ENCODE measurements at regions not wholly inside any gene's neighbourhood (a gene's known extent, or its start where the extent isn't known, plus 50 kb on each side); places are given as distances from the start of the nearest gene placed in this dataset.

- Mint-ChIP-seq H3K27me3 (peaks cover 1% of the 10 kb centered on the region), H3K4me3 (no peak overlapping the region), H3K4me1 (ENCODE audit: low read depth) (no peaks in the 10 kb centered on the region), H3K27ac (no peak overlapping the region), H3K9me3 (ENCODE audit: low read depth) (peaks cover 14% of the 10 kb centered on the region), H3K36me3 (no peaks in the 10 kb centered on the region)
These were observed 214.2 kb upstream of the ZNF462 start for GRCh38 chr9:106648799-106649198.

GRCh38 chr9:106649664-106650063, 213.3 kb upstream of the ZNF462 start:
- H3K4me1 Mint-ChIP-seq (ENCODE audit: low read depth): no peaks in the 10 kb centered on the region
- H3K27ac Mint-ChIP-seq: no peak overlapping the region
- no peak overlapping the region for H3K4me3 Mint-ChIP-seq
- H3K36me3 Mint-ChIP-seq: no peaks in the 10 kb centered on the region
- H3K9me3 Mint-ChIP-seq (ENCODE audit: low read depth): peaks cover 12% of the 10 kb centered on the region
- H3K27me3 Mint-ChIP-seq: peaks cover 1% of the 10 kb centered on the region

GRCh38 chr9:106653213-106653612, 209.8 kb upstream of the ZNF462 start:
- Mint-ChIP-seq H3K36me3 (no peaks in the 10 kb centered on the region), H3K27me3 (peaks cover 1% of the 10 kb centered on the region), H3K4me3 (no peak overlapping the region), H3K27ac (no peak overlapping the region), H3K9me3 (ENCODE audit: low read depth) (peaks cover 10% of the 10 kb centered on the region), H3K4me1 (ENCODE audit: low read depth) (no peaks in the 10 kb centered on the region)

GRCh38 chr9:106655966-106656365, 207.0 kb upstream of the ZNF462 start:
- Mint-ChIP-seq H3K27ac (no peak overlapping the region), H3K36me3 (no peaks in the 10 kb centered on the region)

GRCh38 chr9:106657926-106658325, 205.0 kb upstream of the ZNF462 start:
- no peak overlapping the region for H3K4me3 Mint-ChIP-seq
- H3K27ac Mint-ChIP-seq: no peak overlapping the region
- H3K36me3 Mint-ChIP-seq: no peaks in the 10 kb centered on the region
- H3K27me3 Mint-ChIP-seq: no peaks in the 10 kb centered on the region
- peaks cover 10% of the 10 kb centered on the region for H3K9me3 Mint-ChIP-seq (ENCODE audit: low read depth)
- no peaks in the 10 kb centered on the region for H3K4me1 Mint-ChIP-seq (ENCODE audit: low read depth)

More at GRCh38 chr9:106655966-106656365, 207.0 kb upstream of the ZNF462 start:
- Mint-ChIP-seq H3K4me1 (ENCODE audit: low read depth) (no peaks in the 10 kb centered on the region), H3K27me3 (no peaks in the 10 kb centered on the region), H3K4me3 (no peak overlapping the region), H3K9me3 (ENCODE audit: low read depth) (peaks cover 10% of the 10 kb centered on the region)

DNA sequence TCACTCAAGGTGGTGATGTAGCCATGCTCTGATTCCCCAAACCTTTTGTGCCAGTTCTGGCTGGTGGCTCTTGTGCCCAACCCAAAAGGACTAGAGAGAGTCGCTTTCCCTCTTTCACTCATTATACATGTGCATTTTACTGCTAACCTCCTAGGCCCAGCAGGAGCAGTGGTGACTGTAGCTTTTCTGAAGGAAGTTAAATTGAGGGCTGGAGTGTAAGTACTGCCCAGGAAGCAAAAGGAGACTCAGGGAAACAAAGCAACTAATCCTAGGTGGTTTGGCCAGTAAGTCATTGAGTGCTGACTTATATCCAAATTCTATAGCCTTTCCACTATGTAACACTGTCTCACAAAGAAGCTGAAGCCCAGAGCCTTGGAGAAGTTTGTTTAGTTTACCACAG, 194.4 kb upstream of the ZNF462 start:
- Mint-ChIP-seq H3K27ac (no peak overlapping the region), H3K27me3 (no peaks in the 10 kb centered on the region), H3K4me3 (no peak overlapping the region), H3K4me1 (ENCODE audit: low read depth) (no peaks in the 10 kb centered on the region), H3K9me3 (ENCODE audit: low read depth) (no peaks in the 10 kb centered on the region), H3K36me3 (no peaks in the 10 kb centered on the region)

DNA sequence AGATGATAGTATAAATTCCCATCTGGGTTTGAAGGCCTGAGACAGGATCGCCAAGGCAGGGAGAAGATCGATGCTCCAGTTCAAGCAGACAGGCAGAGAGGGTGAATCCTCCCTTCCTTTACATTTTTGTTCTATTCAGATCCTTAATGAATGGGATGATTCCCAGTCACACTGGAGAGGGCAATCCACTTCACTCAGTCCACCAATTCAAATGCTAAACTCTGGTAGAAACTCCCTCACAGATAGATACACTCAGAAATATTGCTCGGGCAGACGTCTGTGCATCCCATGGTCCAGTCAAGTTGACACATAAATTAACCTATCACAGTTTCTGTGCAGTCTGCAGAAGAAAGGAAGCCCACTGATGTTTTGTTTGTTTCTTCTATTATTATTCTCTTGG, 193.1 kb upstream of the ZNF462 start:
- Mint-ChIP-seq H3K27ac (no peak overlapping the region), H3K4me3 (no peak overlapping the region)

GRCh38 chr9:106670418-106670817, 192.5 kb upstream of the ZNF462 start:
- no peak overlapping the region for H3K27ac Mint-ChIP-seq
- no peaks in the 10 kb centered on the region for H3K27me3 Mint-ChIP-seq
- no peak overlapping the region for H3K4me3 Mint-ChIP-seq
- no peaks in the 10 kb centered on the region for H3K36me3 Mint-ChIP-seq
- no peaks in the 10 kb centered on the region for H3K4me1 Mint-ChIP-seq (ENCODE audit: low read depth)
- H3K9me3 Mint-ChIP-seq (ENCODE audit: low read depth): peaks cover 5% of the 10 kb centered on the region

More for the DNA sequence above, 193.1 kb upstream of the ZNF462 start:
- Mint-ChIP-seq H3K27me3 (no peaks in the 10 kb centered on the region), H3K4me1 (ENCODE audit: low read depth) (no peaks in the 10 kb centered on the region), H3K9me3 (ENCODE audit: low read depth) (no peaks in the 10 kb centered on the region), H3K36me3 (no peaks in the 10 kb centered on the region)

GRCh38 chr9:106675780-106676179, 187.2 kb upstream of the ZNF462 start:
- Mint-ChIP-seq H3K27ac (no peak overlapping the region), H3K4me3 (no peak overlapping the region), H3K27me3 (no peaks in the 10 kb centered on the region), H3K9me3 (ENCODE audit: low read depth) (peaks cover 6% of the 10 kb centered on the region), H3K4me1 (ENCODE audit: low read depth) (no peaks in the 10 kb centered on the region), H3K36me3 (no peaks in the 10 kb centered on the region)

DNA sequence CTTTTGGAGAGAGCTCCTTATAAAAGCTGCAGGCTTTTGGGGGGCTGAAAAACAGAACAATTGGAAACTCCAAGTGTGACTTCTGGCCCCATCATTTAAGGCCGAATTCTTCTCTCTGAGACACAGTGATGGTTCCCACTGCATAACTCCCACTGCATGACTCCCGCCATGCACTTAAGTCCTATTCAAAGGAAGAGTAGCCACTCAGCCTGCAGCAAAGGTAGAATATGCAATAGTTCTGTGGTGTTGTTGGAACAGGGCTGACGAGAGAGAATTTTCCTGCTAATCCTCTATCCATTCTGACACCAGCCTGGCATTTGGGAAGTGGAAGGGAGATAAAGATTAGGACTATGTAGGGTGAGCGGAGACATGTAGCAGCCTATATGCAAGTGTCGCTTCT, 185.6 kb upstream of the ZNF462 start:
- Mint-ChIP-seq H3K27ac (no peak overlapping the region), H3K27me3 (no peaks in the 10 kb centered on the region), H3K4me1 (ENCODE audit: low read depth) (no peaks in the 10 kb centered on the region), H3K4me3 (no peak overlapping the region), H3K36me3 (no peaks in the 10 kb centered on the region), H3K9me3 (ENCODE audit: low read depth) (peaks cover 6% of the 10 kb centered on the region)

GRCh38 chr9:106677830-106678229, 185.1 kb upstream of the ZNF462 start:
- H3K27me3 Mint-ChIP-seq: no peaks in the 10 kb centered on the region
- peaks cover 6% of the 10 kb centered on the region for H3K9me3 Mint-ChIP-seq (ENCODE audit: low read depth)
- no peak overlapping the region for H3K27ac Mint-ChIP-seq
- no peak overlapping the region for H3K4me3 Mint-ChIP-seq
- H3K36me3 Mint-ChIP-seq: no peaks in the 10 kb centered on the region
- no peaks in the 10 kb centered on the region for H3K4me1 Mint-ChIP-seq (ENCODE audit: low read depth)

- H3K4me1 Mint-ChIP-seq (ENCODE audit: low read depth): no peaks in the 10 kb centered on the region
- H3K27me3 Mint-ChIP-seq: no peaks in the 10 kb centered on the region
- no peak overlapping the region for H3K4me3 Mint-ChIP-seq
- H3K27ac Mint-ChIP-seq: no peak overlapping the region
- H3K36me3 Mint-ChIP-seq: no peaks in the 10 kb centered on the region
- peaks cover 6% of the 10 kb centered on the region for H3K9me3 Mint-ChIP-seq (ENCODE audit: low read depth)
These were observed 184.7 kb upstream of the ZNF462 start for GRCh38 chr9:106678273-106678672.

DNA sequence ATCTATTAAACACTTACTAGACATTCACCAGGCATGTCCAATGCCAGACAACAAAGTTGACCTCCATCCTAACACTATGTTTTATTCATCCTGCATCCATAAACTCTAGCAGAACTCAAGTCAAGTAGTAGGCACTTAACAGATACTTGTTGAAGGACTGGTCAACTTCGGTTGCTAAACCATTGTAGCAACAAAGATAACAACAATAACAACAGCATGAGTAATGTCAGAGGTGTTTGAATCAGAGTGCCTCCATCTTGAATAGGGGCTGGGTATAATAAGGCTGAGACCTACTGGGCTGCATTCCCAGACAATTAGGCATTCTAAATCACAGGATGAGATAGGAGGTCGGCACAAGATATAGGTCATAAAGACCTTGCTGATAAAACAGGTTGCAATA, 180.5 kb upstream of the ZNF462 start:
- Mint-ChIP-seq H3K4me3 (no peak overlapping the region), H3K4me1 (ENCODE audit: low read depth) (no peaks in the 10 kb centered on the region), H3K27me3 (no peaks in the 10 kb centered on the region), H3K36me3 (no peaks in the 10 kb centered on the region), H3K9me3 (ENCODE audit: low read depth) (no peaks in the 10 kb centered on the region), H3K27ac (no peak overlapping the region)

- Mint-ChIP-seq H3K27me3 (no peaks in the 10 kb centered on the region), H3K36me3 (no peaks in the 10 kb centered on the region), H3K27ac (no peak overlapping the region), H3K4me1 (ENCODE audit: low read depth) (no peaks in the 10 kb centered on the region), H3K4me3 (no peak overlapping the region), H3K9me3 (ENCODE audit: low read depth) (no peaks in the 10 kb centered on the region)
These were observed 179.5 kb upstream of the ZNF462 start for GRCh38 chr9:106683454-106683853.

GRCh38 chr9:106684940-106685695, 177.8 kb upstream of the ZNF462 start:
- Mint-ChIP-seq H3K9me3 (ENCODE audit: low read depth) (no peaks in the 10 kb centered on the region), H3K27ac (no peak overlapping the region), H3K27me3 (no peaks in the 10 kb centered on the region), H3K4me1 (ENCODE audit: low read depth) (no peaks in the 10 kb centered on the region), H3K36me3 (no peaks in the 10 kb centered on the region), H3K4me3 (no peak overlapping the region)

DNA sequence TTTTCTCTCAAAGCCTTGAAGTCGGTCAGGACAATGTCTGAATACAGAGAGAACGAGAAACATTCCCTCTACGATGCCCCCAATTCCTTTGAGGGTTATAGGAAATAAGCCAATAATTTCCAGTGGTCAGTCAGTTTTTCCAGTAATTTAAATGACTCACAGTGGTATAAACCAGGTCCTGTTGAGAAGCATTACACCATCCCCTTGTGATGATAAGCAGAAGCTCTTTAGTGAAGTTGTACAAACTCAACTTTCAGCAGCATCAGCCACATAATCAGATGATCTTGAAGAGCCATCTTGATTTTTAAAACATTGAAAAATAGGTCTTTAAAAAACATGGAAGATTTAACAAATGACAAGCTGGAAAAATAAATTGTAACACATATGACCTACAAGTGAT, 173.9 kb upstream of the ZNF462 start:
- H3K27me3 Mint-ChIP-seq: no peaks in the 10 kb centered on the region
- H3K27ac Mint-ChIP-seq: no peak overlapping the region
- H3K4me1 Mint-ChIP-seq (ENCODE audit: low read depth): no peaks in the 10 kb centered on the region
- H3K36me3 Mint-ChIP-seq: no peaks in the 10 kb centered on the region
- no peak overlapping the region for H3K4me3 Mint-ChIP-seq
- H3K9me3 Mint-ChIP-seq (ENCODE audit: low read depth): no peaks in the 10 kb centered on the region

Data from activated naive CD8-positive, alpha-beta T cell (primary cell).